ENCODE measurements at regions not wholly inside any gene's neighbourhood (a gene's known extent, or its start where the extent isn't known, plus 50 kb on each side); places are given as distances from the start of the nearest gene placed in this dataset.

GRCh38 chr5:72633649-72634048 lies 126.4 kb upstream of the ZNF366 start:
- TF ChIP-seq CTCF (IDR thresholded peaks at IDR 0.05; ENCODE audit: low read depth, low read length) (no peak), POLR2A (IDR thresholded peaks at IDR 0.05; ENCODE audit: extremely low read depth, insufficient read length) (no peak), MYC (IDR thresholded peaks at IDR 0.05; ENCODE audit: low read depth, low read length) (no peak)
- TF ChIP-seq, protein P1, sequence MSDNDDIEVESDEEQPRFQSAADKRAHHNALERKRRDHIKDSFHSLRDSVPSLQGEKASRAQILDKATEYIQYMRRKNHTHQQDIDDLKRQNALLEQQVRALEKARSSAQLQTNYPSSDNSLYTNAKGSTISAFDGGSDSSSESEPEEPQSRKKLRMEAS (IDR thresholded peaks at IDR 0.05; ENCODE audit: low read depth, low read length), result no peak
- no peak overlapping the region for H3K4me3 ChIP-seq (ENCODE audit: low read depth, low read length)
- no peak for DNase-seq (ENCODE audit: low read depth)

GRCh38 chr5:72633041-72633445 lies 125.8 kb upstream of the ZNF366 start:
- no peak overlapping the region for H3K4me3 ChIP-seq (ENCODE audit: low read depth, low read length)
- no peak for TF ChIP-seq POLR2A (IDR thresholded peaks at IDR 0.05; ENCODE audit: extremely low read depth, insufficient read length)
- TF ChIP-seq MYC (IDR thresholded peaks at IDR 0.05; ENCODE audit: low read depth, low read length), result no peak
- TF ChIP-seq CTCF (IDR thresholded peaks at IDR 0.05; ENCODE audit: low read depth, low read length), result no peak
- TF ChIP-seq, protein P1 (IDR thresholded peaks at IDR 0.05; ENCODE audit: low read depth, low read length), result no peak
- no peak for DNase-seq (ENCODE audit: low read depth)

DNA sequence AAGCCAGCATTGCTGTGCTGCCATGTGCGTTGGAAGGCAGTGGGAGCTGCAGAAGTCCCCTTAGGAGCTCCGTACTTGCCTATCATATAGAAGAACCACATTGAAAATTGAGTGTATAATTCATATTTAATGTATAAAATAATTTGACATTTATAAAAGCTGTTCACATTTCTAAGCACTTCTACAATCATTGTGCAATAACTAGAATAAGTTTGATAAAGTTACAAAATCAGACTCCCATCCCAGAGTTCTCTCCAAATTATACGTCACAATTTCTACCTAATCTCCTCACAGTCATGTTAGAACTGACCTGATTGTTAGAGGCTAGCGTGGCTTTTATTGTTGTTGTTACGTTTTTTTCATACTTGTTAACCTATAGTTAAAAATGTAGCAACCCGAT lies 123.5 kb upstream of the ZNF366 start:
- H3K4me3 ChIP-seq (ENCODE audit: low read depth, low read length), result no peak overlapping the region
- TF ChIP-seq MYC (IDR thresholded peaks at IDR 0.05; ENCODE audit: low read depth, low read length) (no peak), CTCF (IDR thresholded peaks at IDR 0.05; ENCODE audit: low read depth, low read length) (no peak)

GRCh38 chr5:72630081-72630480 lies 122.9 kb upstream of the ZNF366 start:
- DNase-seq (ENCODE audit: low read depth), result no peak
- TF ChIP-seq CTCF (IDR thresholded peaks at IDR 0.05; ENCODE audit: low read depth, low read length), result no peak
- TF ChIP-seq, protein P1 (IDR thresholded peaks at IDR 0.05; ENCODE audit: low read depth, low read length), result no peak
- H3K4me3 ChIP-seq (ENCODE audit: low read depth, low read length), result no peak overlapping the region

More for the DNA sequence above, 123.5 kb upstream of the ZNF366 start:
- no peak for DNase-seq (ENCODE audit: low read depth)

- TF ChIP-seq POLR2A (IDR thresholded peaks at IDR 0.05; ENCODE audit: extremely low read depth, insufficient read length) (no peak), MYC (IDR thresholded peaks at IDR 0.05; ENCODE audit: low read depth, low read length) (no peak), CTCF (IDR thresholded peaks at IDR 0.05; ENCODE audit: low read depth, low read length) (no peak)
- TF ChIP-seq, protein P1 (IDR thresholded peaks at IDR 0.05; ENCODE audit: low read depth, low read length), result no peak
- DNase-seq (ENCODE audit: low read depth), result no peak
- H3K4me3 ChIP-seq (ENCODE audit: low read depth, low read length), result no peak overlapping the region
Observed at GRCh38 chr5:72628771-72629371, 121.7 kb upstream of the ZNF366 start.

DNA sequence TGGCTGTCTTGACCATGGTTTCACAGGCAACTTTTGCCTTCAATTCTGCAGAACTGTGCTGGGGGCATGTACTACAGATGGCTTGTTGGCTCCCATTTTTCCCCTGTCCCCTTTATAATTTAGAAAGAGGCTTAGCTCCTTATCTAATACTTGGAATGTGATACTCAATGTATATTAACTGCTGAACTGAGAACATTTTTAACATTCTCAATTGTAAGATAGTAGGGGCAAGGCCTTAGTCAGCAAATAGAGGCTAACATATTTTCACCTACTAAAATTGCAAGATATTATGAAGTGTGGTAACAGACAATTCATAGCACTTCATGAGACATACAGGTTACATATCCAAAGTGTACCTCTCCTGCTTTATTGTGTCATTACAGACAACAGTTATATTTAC lies 118.1 kb upstream of the ZNF366 start:
- DNase-seq (ENCODE audit: low read depth), result no peak
- no peak for TF ChIP-seq POLR2A (IDR thresholded peaks at IDR 0.05; ENCODE audit: extremely low read depth, insufficient read length)
- TF ChIP-seq CTCF (IDR thresholded peaks at IDR 0.05; ENCODE audit: low read depth, low read length), result no peak
- TF ChIP-seq MYC (IDR thresholded peaks at IDR 0.05; ENCODE audit: low read depth, low read length), result no peak
- TF ChIP-seq, protein P1 (IDR thresholded peaks at IDR 0.05; ENCODE audit: low read depth, low read length), result no peak
- H3K4me3 ChIP-seq (ENCODE audit: low read depth, low read length), result no peak overlapping the region
